ENCODE measurements at regions not wholly inside any gene's neighbourhood (a gene's known extent, or its start where the extent isn't known, plus 50 kb on each side); places are given as distances from the start of the nearest gene placed in this dataset.

GRCh38 chr4:71147261-71147660 lies 153.8 kb downstream of the DCK start:
- TF ChIP-seq POU6F1 (CRISPR knock-in tag; IDR thresholded peaks at IDR 0.05; ENCODE audit: borderline replicate concordance, low read depth) = no peak
- no peak for TF ChIP-seq ZNF565 (CRISPR knock-in tag; conservative IDR thresholded peaks at IDR 0.05; ENCODE audit: low read depth)
- no peak for TF ChIP-seq ISL1 (CRISPR knock-in tag; IDR thresholded peaks at IDR 0.05)
- no peak for TF ChIP-seq CSDC2 (CRISPR knock-in tag; IDR thresholded peaks at IDR 0.05)
- TF ChIP-seq ZFP3 (CRISPR knock-in tag; IDR thresholded peaks at IDR 0.05) = no peak
- TF ChIP-seq ARNTL (CRISPR knock-in tag; IDR thresholded peaks at IDR 0.05; ENCODE audit: borderline replicate concordance, low read depth) = no peak
- TF ChIP-seq TOX (CRISPR knock-in tag; IDR thresholded peaks at IDR 0.05; ENCODE audit: borderline replicate concordance) = no peak
- no peak for TF ChIP-seq ZNF8 (CRISPR knock-in tag; IDR thresholded peaks at IDR 0.05)
- TF ChIP-seq TCF4 (CRISPR knock-in tag; IDR thresholded peaks at IDR 0.05; ENCODE audit: borderline replicate concordance) = no peak
- no peak for TF ChIP-seq ESRRG (CRISPR knock-in tag; IDR thresholded peaks at IDR 0.05)
- TF ChIP-seq CSRNP3 (CRISPR knock-in tag; IDR thresholded peaks at IDR 0.05) = no peak
- TF ChIP-seq PATZ1 (CRISPR knock-in tag; IDR thresholded peaks at IDR 0.05; ENCODE audit: borderline replicate concordance) = no peak
- TF ChIP-seq ZFP30 (CRISPR knock-in tag; IDR thresholded peaks at IDR 0.05) = no peak
- no peak for TF ChIP-seq PPARA (CRISPR knock-in tag; IDR thresholded peaks at IDR 0.05; ENCODE audit: borderline replicate concordance)
- TF ChIP-seq CREB5 (CRISPR knock-in tag; IDR thresholded peaks at IDR 0.05; ENCODE audit: low read depth) = no peak
- TF ChIP-seq BACH2 (CRISPR knock-in tag; IDR thresholded peaks at IDR 0.05; ENCODE audit: borderline replicate concordance) = no peak
- TF ChIP-seq ZC3H10 (CRISPR knock-in tag; IDR thresholded peaks at IDR 0.05) = no peak
- no peak for TF ChIP-seq SNAI2 (CRISPR knock-in tag; IDR thresholded peaks at IDR 0.05)
- TF ChIP-seq OSR1 (CRISPR knock-in tag; IDR thresholded peaks at IDR 0.05) = no peak
- no peak for TF ChIP-seq RARB (CRISPR knock-in tag; IDR thresholded peaks at IDR 0.05)
- ATAC-seq = no peak

- TF ChIP-seq TCF4 (CRISPR knock-in tag; IDR thresholded peaks at IDR 0.05; ENCODE audit: borderline replicate concordance) (no peak), ZFP3 (CRISPR knock-in tag; IDR thresholded peaks at IDR 0.05) (no peak), ZNF8 (CRISPR knock-in tag; IDR thresholded peaks at IDR 0.05) (no peak), CREB5 (CRISPR knock-in tag; IDR thresholded peaks at IDR 0.05; ENCODE audit: low read depth) (no peak), BACH2 (CRISPR knock-in tag; IDR thresholded peaks at IDR 0.05; ENCODE audit: borderline replicate concordance) (no peak), ZNF565 (CRISPR knock-in tag; conservative IDR thresholded peaks at IDR 0.05; ENCODE audit: low read depth) (no peak), ISL1 (CRISPR knock-in tag; IDR thresholded peaks at IDR 0.05) (no peak), RARB (CRISPR knock-in tag; IDR thresholded peaks at IDR 0.05) (no peak), CSDC2 (CRISPR knock-in tag; IDR thresholded peaks at IDR 0.05) (no peak), ARNTL (CRISPR knock-in tag; IDR thresholded peaks at IDR 0.05; ENCODE audit: borderline replicate concordance, low read depth) (no peak)
- no peak for ATAC-seq
Observed at GRCh38 chr4:71148545-71148944, 155.1 kb downstream of the DCK start.

GRCh38 chr4:71151054-71151453 lies 157.6 kb downstream of the DCK start:
- TF ChIP-seq POU6F1 (CRISPR knock-in tag; IDR thresholded peaks at IDR 0.05; ENCODE audit: borderline replicate concordance, low read depth) (no peak), ESRRG (CRISPR knock-in tag; IDR thresholded peaks at IDR 0.05) (no peak), SNAI2 (CRISPR knock-in tag; IDR thresholded peaks at IDR 0.05) (no peak), TCF4 (CRISPR knock-in tag; IDR thresholded peaks at IDR 0.05; ENCODE audit: borderline replicate concordance) (no peak), CSDC2 (CRISPR knock-in tag; IDR thresholded peaks at IDR 0.05) (no peak), TOX (CRISPR knock-in tag; IDR thresholded peaks at IDR 0.05; ENCODE audit: borderline replicate concordance) (no peak), OSR1 (CRISPR knock-in tag; IDR thresholded peaks at IDR 0.05) (no peak), ZFP30 (CRISPR knock-in tag; IDR thresholded peaks at IDR 0.05) (no peak), PPARA (CRISPR knock-in tag; IDR thresholded peaks at IDR 0.05; ENCODE audit: borderline replicate concordance) (no peak), CSRNP3 (CRISPR knock-in tag; IDR thresholded peaks at IDR 0.05) (no peak), RARB (CRISPR knock-in tag; IDR thresholded peaks at IDR 0.05) (no peak), ISL1 (CRISPR knock-in tag; IDR thresholded peaks at IDR 0.05) (no peak), ZNF565 (CRISPR knock-in tag; conservative IDR thresholded peaks at IDR 0.05; ENCODE audit: low read depth) (no peak), ZNF8 (CRISPR knock-in tag; IDR thresholded peaks at IDR 0.05) (no peak), BACH2 (CRISPR knock-in tag; IDR thresholded peaks at IDR 0.05; ENCODE audit: borderline replicate concordance) (no peak), ZFP3 (CRISPR knock-in tag; IDR thresholded peaks at IDR 0.05) (no peak), TSHZ2 (CRISPR knock-in tag; IDR thresholded peaks at IDR 0.05) (no peak)
- no peak for ATAC-seq

All from SK-N-SH treated with all-trans-retinoic acid at 6 μM for 48 hours (cell line).